Right cardiac atrium (tissue), 5 donors: ENCODE measurements at regions not wholly inside any gene's neighbourhood (a gene's known extent, or its start where the extent isn't known, plus 50 kb on each side); places are given as distances from the start of the nearest gene placed in this dataset.
A peak's percentile ranks its signal among the peaks of the same experiment; 100 is the strongest.

Source experiments
- ATAC-seq, 2 donors: fragments of 200-7000 bp; cut with Tn5 transposase; one replicate each; pipeline versions ENCODE4 v1.8.0 to v1.9.1; 2020; ENCODE audit warnings: moderate library complexity in 2 of 2, mild to moderate bottlenecking in 1 of 2
- DNase-seq, 3 donors: peaks; one replicate each; pipeline ENCODE4 v3.0.0-alpha.2; 2020
- H3K27ac ChIP-seq: one replicate; pipeline ENCODE4 v1.5.1; 2013; ENCODE audit warnings: mild to moderate bottlenecking, low read length, control low read depth, moderate library complexity
- H3K27me3 ChIP-seq: one replicate; pipeline ENCODE4 v1.6.1; 2013; ENCODE audit not compliant: control insufficient read depth, insufficient read depth
- H3K4me1 ChIP-seq: one replicate; pipeline ENCODE4 v1.6.1; 2013; ENCODE audit warnings: low read length; ENCODE audit not compliant: control insufficient read depth, insufficient read depth
- H3K4me3 ChIP-seq: one replicate; pipeline ENCODE4 v1.5.1; 2013; ENCODE audit warnings: low read length, control low read depth
- H3K9me3 ChIP-seq: one replicate; pipeline ENCODE4 v1.6.1; 2013; ENCODE audit warnings: low read length; ENCODE audit not compliant: control insufficient read depth
- WGBS: extraction: QIAGEN DNeasy Blood & Tissue Kit; methylation state at CpG from one replicate; pipeline ENCODE4 v1.1.7; 2013; 5-methylcytosine and 5-hydroxymethylcytosine counted together
- intact Hi-C, 4 donors: fragments of 100-400 bp; cut with DNase I; formaldehyde crosslinking; loops; one replicate each; pipeline versions ENCODE4 v1.11.0 to v1.14.0; 2022 to 2023
- donor health status: healthy with polysubstance abuse.
- donor health status: DM: no; HTN: yes; CAD: no.
- donor health status: DM: no; HTN: no; CAD: no.
- donor health status: DM: no; HTN: yes; CAD: no; lungs with severe emphysema.
- donor health status: DM: yes; HTN: yes; CAD: no.

DNA sequence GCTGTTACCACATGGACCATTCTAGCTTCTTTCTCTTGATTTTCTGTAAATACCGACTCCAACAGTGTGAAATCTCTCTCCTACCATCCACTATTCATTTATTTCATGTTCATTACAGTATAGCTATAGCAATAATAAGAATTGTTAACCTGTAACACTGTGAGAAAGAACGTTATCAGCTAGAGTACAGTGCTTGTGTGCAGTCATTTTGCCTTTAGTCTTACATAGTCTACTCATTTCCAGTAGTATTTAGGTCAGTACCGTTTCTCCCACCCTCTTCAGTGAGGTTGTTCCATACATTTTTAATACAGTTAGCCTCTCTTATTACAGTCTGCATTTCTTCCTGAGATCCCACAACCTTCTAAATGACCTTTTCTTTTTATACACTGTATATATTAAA is 257.1 kb downstream of the LY86 start:
- WGBS, result 72% methylated on average over 3 of the region's 3 CpGs
- Histone ChIP-seq H3K27ac (no peak overlapping the region), H3K9me3 (no peaks in the 10 kb centered on the region), H3K4me3 (no peak overlapping the region), H3K4me1 (no peaks in the 10 kb centered on the region), H3K27me3 (no peaks in the 10 kb centered on the region)
- DNase-seq, result no peak
- intact Hi-C loops, result no loop called here
- ATAC-seq, result no peak

DNA sequence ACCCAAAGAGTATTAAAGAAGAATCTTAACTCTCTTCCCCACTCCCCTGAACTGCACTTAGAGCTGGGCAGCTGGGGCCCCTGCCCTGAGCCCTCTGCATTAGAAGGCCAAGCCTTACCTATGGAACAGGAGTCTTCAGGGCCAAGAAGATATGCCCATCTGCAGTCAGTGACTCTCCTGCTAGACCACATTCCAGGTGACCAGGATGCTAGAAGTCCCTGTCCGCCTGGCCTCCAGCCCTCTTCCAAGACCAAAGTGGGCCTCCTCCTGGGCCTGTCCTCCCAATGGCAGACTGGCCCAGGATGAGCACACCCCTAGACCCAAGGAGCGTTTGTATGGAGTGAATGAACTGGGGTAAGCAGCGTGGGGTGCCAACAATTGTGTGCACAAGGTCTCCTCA is 259.1 kb downstream of the LY86 start:
- ATAC-seq, result no peak
- no peaks in the 10 kb centered on the region for H3K27me3 ChIP-seq
- 81% methylated on average over 3 of the region's 3 CpGs for WGBS

DNA sequence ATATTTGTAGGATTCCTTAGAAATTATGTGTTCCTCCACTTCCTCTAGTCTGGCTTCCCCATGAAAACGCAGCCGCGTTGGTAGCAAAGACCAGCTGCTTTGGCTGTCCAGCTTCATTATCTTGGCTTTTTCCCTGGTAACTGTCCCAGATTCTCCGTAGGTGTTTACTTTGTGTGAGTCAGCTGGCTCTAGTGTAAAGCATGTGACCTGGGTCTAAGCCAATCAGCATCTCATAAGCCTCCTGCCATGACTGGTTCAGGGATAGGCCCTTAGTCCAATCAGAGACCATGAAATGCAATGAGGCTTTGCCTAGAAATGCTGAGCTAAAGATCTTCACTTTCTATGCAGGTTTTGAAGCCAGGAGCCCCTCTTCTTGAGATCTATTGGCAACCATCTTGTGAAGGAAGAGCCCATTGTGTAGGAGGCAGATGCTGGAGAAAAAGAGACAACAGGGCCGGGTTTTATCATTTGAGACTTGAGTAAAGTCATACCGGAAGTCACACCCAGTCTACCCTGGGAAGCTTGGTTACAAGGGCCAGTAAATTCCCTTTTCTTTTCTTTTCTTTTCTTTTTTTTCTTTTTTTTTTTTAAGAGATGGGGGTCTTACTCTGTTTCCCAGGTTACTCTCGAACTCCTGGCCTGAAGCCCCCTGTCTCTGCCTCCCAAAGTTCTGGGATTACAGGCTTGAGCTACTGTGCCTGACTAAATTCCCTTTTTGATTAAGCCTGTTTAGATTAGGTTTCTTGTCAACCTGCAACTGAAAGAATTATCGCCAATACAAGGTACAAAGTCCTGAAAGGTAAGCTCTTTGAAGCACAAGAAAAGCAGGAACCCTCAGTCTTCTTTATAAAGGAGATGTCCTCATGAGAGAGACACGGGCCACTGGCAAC is 256.5 kb upstream of the RREB1 start:
- H3K4me3 ChIP-seq, result no peak overlapping the region
- H3K4me1 ChIP-seq, result peaks cover 5% of the 10 kb centered on the region
- peak in 2 of 3 donors; percentile 32 to 82 for DNase-seq
- no peaks in the 10 kb centered on the region for H3K9me3 ChIP-seq
- peak; percentile 97 to 98 for ATAC-seq
- 58% methylated on average over 9 of the region's 9 CpGs for WGBS
- no peaks in the 10 kb centered on the region for H3K27me3 ChIP-seq
- intact Hi-C loops, result no loop called here
- no peak overlapping the region for H3K27ac ChIP-seq

More for the DNA sequence above, 259.1 kb downstream of the LY86 start:
- Histone ChIP-seq H3K4me3 (no peak overlapping the region), H3K27ac (no peak overlapping the region), H3K4me1 (peaks cover 2% of the 10 kb centered on the region), H3K9me3 (no peaks in the 10 kb centered on the region)
- no peak for DNase-seq
- intact Hi-C loops, result no loop called here

DNA sequence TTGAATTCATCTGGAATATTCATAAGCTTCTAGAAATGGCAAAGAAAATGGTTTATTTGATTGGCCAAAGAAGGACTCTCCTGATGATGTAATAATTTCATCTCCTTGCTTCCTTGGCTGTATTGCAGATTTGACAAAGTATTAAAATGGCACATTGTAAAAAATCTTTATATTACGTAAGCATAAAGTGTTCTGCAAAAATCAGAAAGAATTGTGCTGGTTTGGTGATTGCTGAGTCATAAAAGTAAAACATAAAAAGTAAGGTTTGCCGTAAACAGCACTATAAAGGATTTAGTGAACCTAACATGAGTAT is 255.9 kb upstream of the RREB1 start:
- no peak for DNase-seq
- no peak for ATAC-seq
- Histone ChIP-seq H3K27ac (no peak overlapping the region), H3K4me3 (no peak overlapping the region), H3K4me1 (peaks cover 10% of the 10 kb centered on the region), H3K27me3 (no peaks in the 10 kb centered on the region), H3K9me3 (no peaks in the 10 kb centered on the region)
- intact Hi-C loops, result no loop called here
- 92% methylated on average over 2 of the region's 2 CpGs for WGBS

DNA sequence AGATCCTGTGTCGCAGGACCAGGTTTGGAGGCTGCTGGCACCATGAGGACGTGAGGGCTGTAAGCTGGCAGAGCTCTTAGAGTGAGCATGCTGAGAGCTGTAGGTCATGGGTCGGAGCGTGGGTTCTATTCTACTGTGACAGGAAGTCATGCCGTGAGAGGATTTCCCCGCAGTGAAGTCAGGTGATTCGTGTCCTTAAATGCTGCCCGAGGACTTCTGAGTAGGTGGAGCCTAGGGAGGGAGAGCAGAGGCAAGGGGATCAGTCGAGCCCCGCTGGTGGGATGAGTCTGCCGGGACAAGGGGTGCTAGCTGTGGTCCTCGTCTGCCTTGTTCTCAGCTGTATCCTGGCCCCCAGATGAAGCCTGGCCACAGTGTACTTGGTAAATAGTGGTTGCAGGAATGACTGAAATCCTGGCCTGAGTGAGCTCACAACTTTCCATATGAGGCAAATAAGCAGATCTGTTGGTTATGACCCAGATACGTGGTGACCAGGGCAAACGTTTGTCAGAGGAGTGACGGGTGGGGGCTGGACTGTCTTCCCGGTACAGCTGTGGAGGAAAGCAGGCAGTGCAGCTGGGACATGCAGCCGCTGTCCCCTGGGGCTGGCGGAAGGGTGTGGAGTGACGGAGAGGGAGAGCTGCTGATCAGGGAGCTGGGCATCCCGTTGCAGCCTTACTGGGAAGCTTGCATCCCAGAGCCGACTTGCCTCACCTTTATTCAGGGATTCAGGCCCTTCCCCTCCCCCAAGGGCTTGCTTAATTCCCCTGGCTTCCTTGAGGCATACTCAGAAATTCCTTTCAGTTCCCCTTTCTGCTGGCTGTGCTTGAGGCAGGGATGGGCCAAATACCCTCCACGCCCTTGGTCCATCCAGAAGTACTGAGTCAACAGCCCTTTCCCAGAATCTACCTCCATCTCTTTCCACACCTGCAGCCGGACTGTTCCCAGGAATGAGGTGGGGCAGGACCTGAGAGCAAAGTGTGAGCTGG is 250.9 kb upstream of the RREB1 start:
- Histone ChIP-seq H3K4me3 (peak overlapping the region; percentile 1), H3K9me3 (no peaks in the 10 kb centered on the region), H3K27me3 (no peaks in the 10 kb centered on the region), H3K4me1 (peaks cover 14% of the 10 kb centered on the region), H3K27ac (no peak overlapping the region)
- WGBS, result 13% methylated on average over 23 of the region's 23 CpGs
- DNase-seq (peak; percentile 71 to 83 (median 77)), ATAC-seq (peak; percentile 79 to 89)
- intact Hi-C loops, result no loop called here

DNA sequence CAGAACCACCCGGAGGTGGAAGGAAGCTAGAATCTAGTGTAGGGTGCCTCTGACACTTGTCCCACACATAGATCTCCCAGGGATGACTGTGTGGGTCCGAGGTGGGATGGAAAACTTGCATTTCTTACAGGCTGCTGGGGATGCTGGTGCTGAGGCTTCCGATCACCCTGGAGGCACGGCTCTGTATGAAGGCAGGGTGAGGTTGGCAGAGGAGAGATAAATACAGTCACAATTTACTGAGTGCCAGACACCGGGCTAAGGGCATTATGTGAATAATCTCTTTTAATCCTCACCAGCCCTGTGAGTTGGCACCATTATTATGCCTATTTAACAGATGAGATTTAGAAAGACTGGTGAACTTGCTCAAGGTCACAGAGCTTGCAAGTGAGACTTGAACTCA is 250.2 kb upstream of the RREB1 start:
- DNase-seq, result no peak
- Histone ChIP-seq H3K27me3 (no peaks in the 10 kb centered on the region), H3K4me3 (no peak overlapping the region), H3K4me1 (peaks cover 14% of the 10 kb centered on the region), H3K27ac (no peak overlapping the region), H3K9me3 (no peaks in the 10 kb centered on the region)
- intact Hi-C loops, result no loop called here
- no peak for ATAC-seq
- WGBS, result 84% methylated on average over 5 of the region's 5 CpGs

DNA sequence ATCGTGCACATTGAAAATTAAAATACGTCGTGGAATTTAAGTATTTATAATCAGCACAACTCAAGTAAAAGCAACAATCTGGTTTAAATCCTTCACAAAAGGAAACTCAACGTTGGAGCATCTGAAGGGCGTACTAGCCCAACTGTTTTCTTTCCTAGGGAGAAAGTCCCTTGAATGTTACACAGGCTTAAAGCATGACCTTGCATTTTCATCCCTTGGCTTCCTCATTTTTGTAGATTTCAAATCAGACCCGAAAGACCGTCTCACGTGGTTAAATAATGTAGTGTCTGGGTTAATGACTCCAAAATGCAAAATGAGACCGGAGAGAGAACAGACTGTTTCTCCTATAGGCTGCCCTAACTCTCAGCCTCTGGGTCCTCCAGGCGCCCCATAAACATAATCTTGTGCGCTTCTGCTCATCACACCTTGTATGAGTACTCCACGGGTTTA is 249.2 kb upstream of the RREB1 start:
- no peak overlapping the region for H3K27ac ChIP-seq
- H3K9me3 ChIP-seq, result no peaks in the 10 kb centered on the region
- H3K4me3 ChIP-seq, result no peak overlapping the region
- peaks cover 14% of the 10 kb centered on the region for H3K4me1 ChIP-seq
- 85% methylated on average over 12 of the region's 12 CpGs for WGBS
- ATAC-seq, result no peak
- intact Hi-C loops, result no loop called here
- no peaks in the 10 kb centered on the region for H3K27me3 ChIP-seq
- no peak for DNase-seq

DNA sequence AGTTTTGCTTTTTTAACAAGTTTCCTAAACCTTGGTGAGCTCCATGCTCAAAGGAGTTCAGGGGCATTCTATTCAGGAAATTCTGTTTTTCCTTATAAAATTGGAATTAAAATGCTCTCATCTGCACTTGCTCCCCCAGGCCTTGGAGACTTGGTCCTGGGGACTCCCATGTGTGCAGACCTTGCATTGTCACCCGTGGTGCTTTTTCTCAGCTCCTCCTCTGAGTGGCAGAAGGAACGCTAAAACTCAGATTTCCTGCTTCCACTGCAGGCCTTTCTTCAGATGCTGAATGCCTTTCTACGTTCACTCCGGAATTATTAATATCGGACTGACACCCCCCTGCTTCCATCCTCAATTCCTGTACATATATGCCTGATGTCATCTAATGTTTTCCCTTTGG is 248.7 kb upstream of the RREB1 start:
- Histone ChIP-seq H3K4me3 (no peak overlapping the region), H3K27ac (no peak overlapping the region), H3K9me3 (no peaks in the 10 kb centered on the region), H3K4me1 (peaks cover 14% of the 10 kb centered on the region), H3K27me3 (no peaks in the 10 kb centered on the region)
- DNase-seq (no peak), ATAC-seq (no peak)
- 55% methylated on average over 5 of the region's 5 CpGs for WGBS
- intact Hi-C loops, result no loop called here

DNA sequence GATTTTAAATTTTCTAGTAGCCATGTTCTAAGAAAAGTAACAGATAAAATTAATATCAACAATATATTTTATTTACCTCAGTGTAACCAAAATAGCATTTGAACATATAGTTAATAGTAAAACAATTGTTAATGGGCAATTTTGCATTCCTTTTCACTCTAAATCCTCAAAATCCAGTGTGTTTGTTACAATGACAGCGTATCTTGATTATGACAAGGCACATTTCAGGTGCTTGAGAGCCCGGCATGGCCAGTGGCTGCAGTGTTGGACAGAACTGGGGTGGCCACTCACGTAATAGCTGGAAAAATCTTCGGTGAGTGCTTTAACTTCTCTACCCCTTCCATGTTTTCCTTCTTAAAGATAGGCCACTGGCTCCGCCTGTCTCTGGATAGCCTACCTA is 248.0 kb upstream of the RREB1 start:
- H3K4me3 ChIP-seq, result no peak overlapping the region
- DNase-seq (no peak), ATAC-seq (no peak)
- H3K9me3 ChIP-seq, result no peaks in the 10 kb centered on the region
- H3K4me1 ChIP-seq, result peaks cover 14% of the 10 kb centered on the region
- no peak overlapping the region for H3K27ac ChIP-seq
- intact Hi-C loops, result no loop called here
- no peaks in the 10 kb centered on the region for H3K27me3 ChIP-seq
- WGBS, result 85% methylated on average over 5 of the region's 5 CpGs

DNA sequence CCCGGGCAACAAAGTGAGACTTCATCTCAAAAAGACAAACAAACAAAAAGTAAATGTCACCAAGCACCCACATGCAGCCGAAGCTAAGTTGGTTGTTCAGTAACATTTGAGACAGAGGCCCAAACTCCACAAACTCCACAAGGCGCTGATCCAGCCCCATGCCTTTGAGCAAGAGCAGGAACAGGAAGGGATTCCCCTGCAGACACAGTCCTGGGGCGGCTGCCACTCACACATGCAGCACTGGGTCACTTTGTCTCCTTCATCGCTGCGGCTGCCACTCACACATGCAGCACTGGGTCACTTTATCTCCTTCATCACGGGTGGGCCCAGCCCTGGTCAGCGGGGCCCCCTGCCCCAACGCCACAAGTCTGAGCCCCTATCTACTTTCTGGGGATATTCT is 246.9 kb upstream of the RREB1 start:
- ATAC-seq, result no peak
- DNase-seq, result no peak
- H3K27ac ChIP-seq, result no peak overlapping the region
- intact Hi-C loops, result no loop called here
- WGBS, result 79% methylated on average over 9 of the region's 9 CpGs
- no peak overlapping the region for H3K4me3 ChIP-seq
- no peaks in the 10 kb centered on the region for H3K9me3 ChIP-seq
- no peaks in the 10 kb centered on the region for H3K27me3 ChIP-seq
- H3K4me1 ChIP-seq, result peaks cover 14% of the 10 kb centered on the region

DNA sequence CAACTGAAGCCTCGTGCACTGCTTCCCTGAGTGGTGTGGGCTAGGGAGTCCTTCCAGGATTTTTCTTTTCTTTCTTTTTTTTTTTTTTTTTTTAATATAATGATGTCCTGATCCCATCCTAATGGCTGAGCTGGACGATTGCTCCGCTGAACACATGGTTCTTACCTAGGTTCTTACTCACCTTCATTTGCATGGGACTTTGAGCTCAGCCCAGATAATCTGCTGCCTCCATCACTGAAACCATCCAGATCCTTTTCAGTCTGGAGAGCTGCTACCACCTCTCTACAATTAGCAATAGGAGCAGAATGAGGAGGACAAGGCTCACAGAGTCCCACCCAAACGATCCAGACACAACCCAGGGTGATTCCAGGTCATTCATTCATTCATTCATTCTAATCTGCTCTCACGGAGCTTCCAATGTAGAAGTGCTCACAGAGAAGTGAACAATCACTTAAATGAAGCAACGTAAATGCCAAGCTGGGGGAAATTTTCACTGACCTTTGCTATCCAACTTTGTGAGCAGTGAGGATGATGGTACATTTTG is 246.3 kb upstream of the RREB1 start:
- H3K4me1 ChIP-seq, result peaks cover 9% of the 10 kb centered on the region
- 81% methylated on average over 6 of the region's 6 CpGs for WGBS
- ATAC-seq (no peak), DNase-seq (no peak)
- H3K4me3 ChIP-seq, result no peak overlapping the region
- no peaks in the 10 kb centered on the region for H3K27me3 ChIP-seq
- intact Hi-C loops, result no loop called here
- H3K9me3 ChIP-seq, result no peaks in the 10 kb centered on the region
- no peak overlapping the region for H3K27ac ChIP-seq
